ENCODE measurements at regions not wholly inside any gene's neighbourhood (a gene's known extent, or its start where the extent isn't known, plus 50 kb on each side); places are given as distances from the start of the nearest gene placed in this dataset.

GRCh38 chr11:113553235-113553634 lies 78.0 kb upstream of the DRD2 start:
- no peak for DNase-seq

- DNase-seq: no peak
These were observed 77.1 kb upstream of the DRD2 start for GRCh38 chr11:113552271-113552670.

GRCh38 chr11:113551645-113552044 lies 76.4 kb upstream of the DRD2 start:
- DNase-seq: no peak

GRCh38 chr11:113549611-113550578 lies 74.7 kb upstream of the DRD2 start:
- no peak for DNase-seq

GRCh38 chr11:113549061-113549460 lies 73.9 kb upstream of the DRD2 start:
- no peak for DNase-seq

GRCh38 chr11:113547739-113548138 lies 72.5 kb upstream of the DRD2 start:
- no peak for DNase-seq

- no peak for DNase-seq
These were observed 71.7 kb upstream of the DRD2 start for GRCh38 chr11:113546757-113547507.

- DNase-seq: no peak
These were observed 67.2 kb upstream of the DRD2 start for GRCh38 chr11:113542420-113542819.

GRCh38 chr11:113540416-113541330 lies 65.5 kb upstream of the DRD2 start:
- no peak for DNase-seq

- no peak for DNase-seq
These were observed 63.5 kb upstream of the DRD2 start for GRCh38 chr11:113538451-113539412.

GRCh38 chr11:113534625-113535024 lies 59.4 kb upstream of the DRD2 start:
- no peak for DNase-seq

- DNase-seq: no peak
These were observed 58.2 kb upstream of the DRD2 start for GRCh38 chr11:113533425-113533698.

- DNase-seq: peak; percentile 65
These were observed 57.7 kb upstream of the DRD2 start for GRCh38 chr11:113532697-113533424.

- DNase-seq: no peak
These were observed 56.6 kb upstream of the DRD2 start for GRCh38 chr11:113531575-113532451.

- no peak for DNase-seq
These were observed 55.9 kb upstream of the DRD2 start for GRCh38 chr11:113531083-113531482.

GRCh38 chr11:113529606-113530005 lies 54.4 kb upstream of the DRD2 start:
- no peak for DNase-seq

GRCh38 chr11:113528982-113529381 lies 53.8 kb upstream of the DRD2 start:
- no peak for DNase-seq

- DNase-seq: no peak
These were observed 51.3 kb upstream of the DRD2 start for GRCh38 chr11:113526521-113526920.

Data from hematopoietic multipotent progenitor cell treated with erythropoietin and hydrocortisone succinate and interleukin-3 and kit ligand, for 8 days (in vitro differentiated cells).